Hematopoietic multipotent progenitor cell treated with erythropoietin and hydrocortisone succinate and interleukin-3 and kit ligand, for 8 days (in vitro differentiated cells): ENCODE measurements at regions not wholly inside any gene's neighbourhood (a gene's known extent, or its start where the extent isn't known, plus 50 kb on each side); places are given as distances from the start of the nearest gene placed in this dataset.
"Not testable (repeated sequence)": the region's sequence is repeated elsewhere in the genome, so short reads cannot be mapped to it uniquely, and the experiment has no call there.

Experiments used
- DNase-seq: peaks from one replicate; pipeline ENCODE4 v3.0.0-alpha.2; 2015

DNA sequence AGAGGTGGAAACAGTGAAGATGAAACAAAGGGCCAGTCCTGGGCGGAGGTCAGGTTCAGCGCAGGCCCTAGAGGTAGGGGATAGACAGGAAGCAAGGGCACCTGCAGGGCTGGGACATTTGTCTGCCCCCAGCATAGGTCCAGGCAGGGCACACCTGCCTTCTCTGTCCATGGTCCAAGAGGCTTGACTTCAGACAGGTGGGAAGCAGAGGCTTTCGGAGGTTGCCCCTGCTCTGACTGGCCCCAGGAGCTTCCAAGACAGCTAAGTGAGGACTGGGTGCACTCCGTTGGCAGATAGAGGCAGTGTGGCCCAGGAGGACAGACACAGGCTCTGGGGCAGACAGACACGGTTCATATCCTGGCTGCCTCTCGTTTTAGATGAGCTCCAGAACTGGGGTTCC lies 71.6 kb upstream of the GRB10 start:
- DNase-seq: no peak

DNA sequence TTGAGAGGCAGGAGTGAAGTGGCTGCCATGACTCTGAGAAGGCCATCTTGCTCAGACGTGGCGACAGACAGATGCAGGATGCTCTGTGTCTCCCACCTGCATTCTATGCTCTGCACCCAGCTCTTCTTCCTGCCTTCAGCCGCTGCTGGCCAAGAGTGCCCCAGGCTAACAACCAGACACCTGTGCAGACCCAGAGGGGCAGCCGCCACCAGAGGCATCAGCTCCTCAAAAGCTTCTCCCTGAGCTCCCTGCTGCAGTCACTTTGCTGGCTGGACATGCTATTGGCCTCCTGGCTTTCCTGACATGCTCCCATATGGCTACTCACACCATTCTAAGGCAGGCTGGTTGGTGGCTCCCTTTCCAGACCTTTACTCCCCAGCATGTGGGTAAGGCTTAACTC lies 70.6 kb upstream of the GRB10 start:
- DNase-seq: no peak

DNA sequence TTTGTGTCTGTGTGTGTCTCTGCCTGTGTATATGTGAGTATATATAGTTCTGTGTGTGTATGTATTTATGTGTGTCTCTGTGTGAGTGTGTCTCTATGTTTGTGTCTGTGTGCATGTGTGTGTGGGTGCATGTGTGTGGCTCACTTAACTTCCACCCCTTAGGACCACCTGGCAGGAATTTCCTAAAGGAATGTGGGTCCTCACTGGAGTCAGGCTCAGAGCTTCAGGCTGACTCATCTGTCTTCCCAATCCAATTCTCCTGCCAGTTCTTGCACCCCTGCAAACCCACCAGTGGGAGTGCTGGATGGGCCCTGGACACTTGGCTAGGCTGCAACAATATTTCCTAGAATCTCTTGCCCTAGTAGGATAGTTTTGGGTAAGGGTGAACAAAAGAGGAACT lies 70.2 kb upstream of the GRB10 start:
- DNase-seq: no peak

DNA sequence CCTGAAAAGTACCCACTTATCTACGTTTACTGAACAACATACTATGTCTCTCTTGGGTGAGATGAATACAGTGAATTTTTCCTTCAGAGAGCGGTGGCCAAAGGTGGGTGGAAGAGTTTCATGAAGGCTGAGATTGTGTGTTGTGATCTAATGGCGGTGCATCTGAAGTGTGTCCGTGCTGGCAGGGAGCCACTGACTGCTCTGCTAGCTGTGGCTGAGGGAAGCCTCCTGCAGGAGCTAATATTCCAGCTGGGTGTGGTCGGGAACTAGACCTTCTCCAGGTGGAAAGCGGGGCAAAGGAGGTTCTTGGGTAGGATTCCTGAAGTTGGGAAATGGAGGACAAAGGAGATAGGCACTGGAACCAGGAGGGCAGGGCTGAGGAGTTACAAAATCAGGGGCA lies 69.2 kb upstream of the GRB10 start:
- no peak for DNase-seq

- no peak for DNase-seq
Observed at GRCh38 chr7:50851451-50851850, 68.8 kb upstream of the GRB10 start.

GRCh38 chr7:50849991-50850390 lies 67.3 kb upstream of the GRB10 start:
- no peak for DNase-seq

DNA sequence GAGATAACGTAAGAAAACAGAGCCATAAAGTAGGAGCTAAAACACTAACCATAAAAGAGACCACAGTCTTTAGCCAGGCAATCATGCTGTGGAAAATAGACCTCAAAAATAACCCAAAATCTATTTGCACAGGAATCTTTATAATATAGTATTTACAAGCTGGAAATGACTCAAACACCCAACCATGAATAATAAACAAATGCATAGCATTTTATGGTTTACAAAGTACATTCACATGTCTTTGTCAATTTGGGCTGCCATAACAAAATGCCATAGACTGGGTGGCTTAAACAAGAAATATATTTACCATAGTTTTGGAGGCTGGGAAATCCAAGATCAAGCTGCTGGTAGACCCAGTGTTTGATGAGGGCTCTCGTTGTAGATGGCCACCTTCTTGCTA lies 65.5 kb upstream of the GRB10 start:
- DNase-seq: no peak

GRCh38 chr7:50844861-50845260 lies 62.2 kb upstream of the GRB10 start:
- not testable (repeated sequence) for DNase-seq

DNA sequence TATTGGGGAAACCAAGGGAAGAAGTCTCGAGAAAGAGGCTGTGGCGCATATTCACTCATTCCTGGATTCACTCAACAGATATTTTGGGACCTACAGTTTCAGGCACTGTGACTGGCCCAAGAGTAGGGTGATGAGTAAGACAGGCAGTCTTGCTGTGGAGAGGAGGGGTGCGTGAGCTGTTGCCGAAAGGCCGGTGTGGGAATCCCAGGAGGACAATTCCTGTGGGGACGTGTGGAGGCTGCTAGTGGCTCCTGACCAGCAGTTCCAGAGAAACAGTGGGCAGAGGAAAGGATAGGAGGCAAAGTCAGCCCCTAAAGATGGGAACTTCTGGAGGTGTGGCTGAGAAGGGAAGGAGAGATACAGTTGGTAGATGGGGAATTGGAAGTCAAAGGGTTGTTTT lies 59.3 kb upstream of the GRB10 start:
- DNase-seq: no peak

DNA sequence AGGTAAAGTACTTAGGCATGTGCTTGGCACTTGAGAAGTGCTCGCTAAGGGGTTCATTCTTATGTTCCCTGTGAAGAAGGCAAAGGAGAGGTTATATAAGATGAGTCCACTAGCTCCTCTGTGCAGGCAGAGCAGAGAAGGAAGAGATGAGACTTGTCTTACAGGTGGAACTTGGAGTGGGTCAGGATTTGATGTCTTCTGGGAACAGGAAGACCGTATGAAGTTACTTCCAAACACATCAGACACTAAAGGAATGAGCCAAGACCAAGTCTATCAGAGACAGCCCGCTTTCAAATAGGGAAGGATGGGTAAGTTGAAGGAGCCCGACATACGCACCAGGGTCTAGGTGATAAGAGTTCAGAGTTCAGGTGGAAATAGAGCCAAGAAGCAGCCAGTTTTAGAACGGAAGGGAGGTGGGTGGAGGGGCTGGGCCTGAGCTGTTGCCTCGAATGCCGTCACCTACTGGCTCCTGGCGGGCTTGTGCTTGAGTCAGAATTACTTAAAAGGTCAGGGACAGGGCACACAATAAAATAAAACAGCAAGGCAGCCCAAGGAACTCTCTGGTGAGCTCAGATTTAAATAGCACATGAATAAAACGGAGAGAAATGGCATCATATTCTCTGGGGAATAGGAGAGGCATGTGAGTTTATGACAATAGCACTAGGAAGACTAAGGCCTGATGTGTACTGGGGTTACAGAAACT lies 56.1 kb upstream of the GRB10 start:
- DNase-seq: no peak

GRCh38 chr7:50837965-50838364 lies 55.3 kb upstream of the GRB10 start:
- no peak for DNase-seq

DNA sequence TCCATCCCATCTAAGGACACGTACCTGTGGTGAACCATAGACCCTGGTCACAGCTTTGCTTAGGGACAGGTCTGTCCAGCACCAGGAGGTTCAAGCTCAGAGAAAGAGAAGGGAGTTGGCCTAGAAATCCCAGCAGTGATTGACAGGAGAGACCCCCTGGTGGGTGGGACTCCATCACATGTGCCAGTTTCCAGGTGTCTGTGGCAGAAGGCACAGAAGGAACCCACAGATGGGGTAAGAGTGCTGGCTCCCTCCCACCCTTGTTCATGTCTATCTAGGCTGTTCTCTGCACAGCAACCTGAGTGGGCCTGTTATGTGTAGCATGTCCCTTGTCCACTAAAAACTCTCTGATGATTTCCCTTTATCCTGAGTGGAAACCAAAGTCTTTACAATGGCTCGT lies 54.0 kb upstream of the GRB10 start:
- DNase-seq: no peak

DNA sequence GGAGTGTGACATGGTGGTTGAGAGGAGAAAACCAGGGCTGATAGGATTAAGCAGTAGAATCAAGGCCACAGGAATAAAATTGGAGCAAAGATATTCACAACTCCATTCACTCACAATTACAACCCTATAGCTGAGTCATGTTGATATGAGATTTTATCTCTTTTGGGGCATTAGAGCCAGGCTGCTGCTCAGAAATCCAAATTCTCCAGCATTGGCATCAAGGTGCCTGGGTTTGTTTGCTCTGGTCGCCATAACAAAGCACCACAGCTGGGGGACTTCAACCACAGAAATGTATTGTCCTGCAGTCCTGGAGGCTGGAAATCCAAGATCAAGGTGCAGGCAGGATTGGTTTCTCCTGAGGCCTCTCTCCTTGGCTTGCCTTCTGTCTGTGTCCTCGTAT lies 52.5 kb upstream of the GRB10 start:
- DNase-seq: no peak

- DNase-seq: no peak
Observed at GRCh38 chr7:50834679-50835078, 52.0 kb upstream of the GRB10 start.

- DNase-seq: no peak
Observed at GRCh38 chr7:50834031-50834535, 51.4 kb upstream of the GRB10 start.

GRCh38 chr7:50832744-50833143 lies 50.0 kb upstream of the GRB10 start:
- DNase-seq: peak; percentile 3
